CD1c-positive myeloid dendritic cell (primary cell): ENCODE measurements at regions not wholly inside any gene's neighbourhood (a gene's known extent, or its start where the extent isn't known, plus 50 kb on each side); places are given as distances from the start of the nearest gene placed in this dataset.
"Not testable (repeated sequence)": the region's sequence is repeated elsewhere in the genome, so short reads cannot be mapped to it uniquely, and the experiment has no call there.

Experiments used
- DNase-seq: peaks from one replicate; pipeline ENCODE4 v3.0.0-alpha.2; 2016; ENCODE audit errors: extremely low spot score

- no peak for DNase-seq
Observed at GRCh38 chr21:14614287-14614686, 68.2 kb upstream of the SAMSN1 start.

GRCh38 chr21:14613486-14614224, 67.5 kb upstream of the SAMSN1 start:
- DNase-seq = no peak

GRCh38 chr21:14610119-14610518, 64.0 kb upstream of the SAMSN1 start:
- not testable (repeated sequence) for DNase-seq

GRCh38 chr21:14609274-14609673, 63.2 kb upstream of the SAMSN1 start:
- DNase-seq = no peak

DNA sequence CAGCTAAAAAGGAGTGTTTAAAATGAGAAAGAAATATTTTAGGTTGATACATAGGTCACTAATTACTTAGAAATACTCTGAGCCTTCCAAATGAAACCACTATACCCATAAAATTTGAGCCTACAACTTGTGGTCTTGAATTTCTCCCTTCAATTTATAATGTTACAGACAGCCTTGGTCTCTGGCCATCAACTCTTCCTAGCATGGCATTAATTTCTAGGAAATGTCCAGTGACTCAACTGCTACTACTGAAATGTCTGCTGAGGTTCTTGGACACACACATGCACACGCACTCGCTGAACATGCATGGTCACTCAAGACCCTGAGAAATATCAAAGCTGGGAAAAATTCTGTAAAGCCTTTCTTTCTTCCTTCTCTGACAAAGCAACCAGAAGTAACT, 61.1 kb upstream of the SAMSN1 start:
- DNase-seq = no peak

- DNase-seq = no peak
Observed at GRCh38 chr21:14603202-14603601, 57.1 kb upstream of the SAMSN1 start.

- DNase-seq = no peak
Observed at GRCh38 chr21:14602382-14602958, 56.4 kb upstream of the SAMSN1 start.

- DNase-seq = no peak
Observed at GRCh38 chr21:14600569-14601297, 54.6 kb upstream of the SAMSN1 start.

GRCh38 chr21:14598065-14598464, 52.0 kb upstream of the SAMSN1 start:
- no peak for DNase-seq
